ENCODE measurements at regions not wholly inside any gene's neighbourhood (a gene's known extent, or its start where the extent isn't known, plus 50 kb on each side); places are given as distances from the start of the nearest gene placed in this dataset.

DNA sequence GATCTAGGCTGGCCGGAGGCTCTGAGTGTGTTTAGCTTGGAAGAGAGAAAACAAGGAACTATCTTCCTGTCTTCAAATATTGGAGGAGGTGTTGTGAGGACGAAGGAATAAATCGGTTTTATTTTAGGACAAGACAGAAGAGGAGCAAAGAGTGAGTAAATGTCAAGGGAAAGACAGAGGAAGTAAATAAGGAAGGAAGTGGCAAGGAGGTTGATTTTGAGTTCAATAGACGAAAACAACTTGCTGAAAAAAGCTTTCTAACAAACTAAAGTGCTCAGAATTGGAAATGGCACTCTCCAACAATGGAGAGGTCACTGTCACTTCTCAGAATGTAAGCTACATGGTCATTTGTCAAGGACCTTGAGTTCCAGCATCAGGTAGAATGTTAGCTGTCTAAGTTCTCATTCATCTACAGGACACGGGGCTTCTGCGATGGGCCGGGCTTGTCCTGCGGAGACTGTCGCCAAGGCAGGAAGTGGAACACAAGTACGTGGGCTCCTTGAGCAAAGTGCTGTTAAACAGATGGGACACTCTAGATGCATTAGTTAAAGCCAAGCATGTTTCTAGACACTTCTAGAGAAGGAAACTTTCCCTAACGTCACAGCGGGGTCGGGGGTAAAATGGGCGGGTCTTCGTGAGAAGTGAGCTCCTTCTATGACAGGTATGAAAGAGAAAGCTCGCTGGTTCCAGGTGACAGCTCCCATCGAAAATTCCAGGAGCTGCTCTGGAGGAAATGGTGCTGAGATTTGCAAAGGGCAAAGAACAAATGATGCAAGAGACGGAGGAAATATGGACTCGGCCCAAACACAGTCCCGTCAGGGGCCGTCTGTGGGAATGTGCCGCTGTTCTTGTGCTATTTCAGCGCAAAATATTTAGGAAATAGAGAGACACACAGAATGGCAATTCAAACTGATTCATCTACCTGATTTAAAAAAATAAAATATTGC lies 103.9 kb upstream of the UBL3 start:
- no peak for DNase-seq (ENCODE audit: low read depth)

DNA sequence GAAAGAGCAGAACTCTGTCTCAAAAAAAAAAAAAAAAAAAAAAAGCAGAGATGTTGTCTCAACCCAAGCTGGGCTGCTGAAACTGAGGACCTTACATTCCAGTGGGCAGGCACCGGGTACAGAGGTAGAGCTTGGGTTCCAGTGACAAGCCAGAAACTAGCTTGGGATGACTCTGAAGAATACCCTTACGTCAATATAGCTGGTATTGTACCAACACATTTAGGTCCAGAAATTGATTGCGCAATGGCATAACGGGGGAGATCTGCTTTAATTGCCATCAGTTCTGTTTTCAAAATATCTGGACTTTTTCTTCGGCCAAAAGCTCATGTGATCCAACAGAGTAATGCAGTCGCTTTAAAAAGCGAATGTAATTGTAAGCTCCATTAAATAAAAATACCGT lies 103.1 kb upstream of the UBL3 start:
- DNase-seq (ENCODE audit: low read depth): no peak

GRCh38 chr13:29952245-29952644 lies 101.8 kb upstream of the UBL3 start:
- DNase-seq (ENCODE audit: low read depth): no peak

GRCh38 chr13:29948791-29949190 lies 98.4 kb upstream of the UBL3 start:
- DNase-seq (ENCODE audit: low read depth): no peak

DNA sequence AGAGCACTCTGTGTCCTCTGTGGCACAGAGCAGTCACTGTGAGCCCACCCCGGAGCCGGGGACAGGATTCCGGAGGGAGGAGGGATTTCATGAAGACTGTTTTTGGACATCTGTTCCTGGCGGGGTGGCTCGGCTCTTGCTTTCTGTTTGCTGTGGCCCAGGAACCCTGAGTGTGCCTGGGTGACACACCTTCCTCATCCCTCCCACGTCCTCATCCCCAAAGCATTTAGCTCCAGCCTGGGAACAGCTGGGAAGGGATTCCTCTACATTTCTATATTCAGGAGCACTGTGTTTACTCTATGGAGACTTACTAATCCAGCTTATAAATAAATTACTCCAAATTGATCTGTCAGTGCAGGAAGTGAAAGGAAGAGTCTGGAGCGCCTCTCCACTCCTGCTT lies 97.8 kb upstream of the UBL3 start:
- DNase-seq (ENCODE audit: low read depth): no peak

DNA sequence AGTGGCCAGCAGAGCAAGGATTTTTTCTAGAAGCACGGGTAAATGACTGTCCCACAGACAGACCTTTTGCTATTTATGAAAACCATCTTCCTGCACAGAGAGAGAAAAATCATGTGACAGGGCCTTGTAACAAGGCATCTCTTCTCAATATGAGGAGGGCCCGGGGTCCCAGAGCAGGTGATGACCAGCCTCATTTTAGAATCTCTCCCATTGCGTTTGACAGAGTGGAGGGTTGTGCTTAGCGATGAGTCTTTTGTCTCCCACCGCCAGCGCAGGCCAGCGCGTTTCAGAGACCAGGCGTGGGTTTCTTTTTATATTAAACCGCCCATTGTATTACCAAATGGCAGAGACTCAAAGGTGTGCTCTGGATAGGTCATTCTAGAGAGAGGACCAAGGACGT lies 97.4 kb upstream of the UBL3 start:
- no peak for DNase-seq (ENCODE audit: low read depth)

DNA sequence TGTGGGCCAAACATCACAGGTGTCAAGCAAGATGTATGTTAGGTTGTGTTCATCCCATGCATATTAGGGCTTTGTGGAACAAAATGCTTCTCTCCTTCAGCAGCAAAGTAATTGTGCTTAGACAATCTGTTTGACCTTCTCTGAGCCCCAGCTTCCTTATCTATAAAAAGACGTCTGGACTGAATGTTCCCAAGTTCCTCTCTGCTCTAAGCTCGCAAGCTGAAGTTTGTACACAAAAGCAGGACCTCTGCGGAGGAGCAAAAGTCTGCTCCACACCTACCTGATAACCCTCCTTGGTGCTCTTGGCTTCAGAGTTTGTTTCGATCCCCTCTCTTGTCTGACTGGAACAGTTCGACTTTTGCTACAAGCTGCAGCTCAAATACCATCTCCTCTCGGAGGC lies 95.7 kb upstream of the UBL3 start:
- no peak for DNase-seq (ENCODE audit: low read depth)

- no peak for DNase-seq (ENCODE audit: low read depth)
Observed at GRCh38 chr13:29943686-29944085, 93.3 kb upstream of the UBL3 start.

GRCh38 chr13:29943273-29943672 lies 92.9 kb upstream of the UBL3 start:
- DNase-seq (ENCODE audit: low read depth): no peak

- no peak for DNase-seq (ENCODE audit: low read depth)
Observed at GRCh38 chr13:29940715-29941114, 90.3 kb upstream of the UBL3 start.

GRCh38 chr13:29939158-29939557 lies 88.7 kb upstream of the UBL3 start:
- no peak for DNase-seq (ENCODE audit: low read depth)

DNA sequence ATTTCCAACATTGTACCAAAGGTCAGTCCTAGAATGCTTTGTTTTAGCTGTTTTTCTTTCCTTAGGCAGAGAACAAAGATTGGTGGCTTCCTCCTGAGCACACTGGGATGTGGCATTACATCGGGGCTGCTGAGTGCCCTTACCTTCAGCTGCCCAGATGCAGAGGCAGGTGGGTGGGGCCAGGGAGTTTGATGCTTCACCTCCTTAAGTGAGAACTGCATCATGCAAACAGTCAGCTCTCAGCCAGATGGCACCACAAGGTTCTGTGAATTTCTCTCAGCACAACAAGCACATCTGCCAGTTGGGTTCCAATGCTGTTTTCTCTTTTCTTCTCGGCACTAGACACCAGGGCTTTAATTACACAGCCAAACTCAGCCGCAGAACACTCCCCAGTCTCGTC lies 87.4 kb upstream of the UBL3 start:
- DNase-seq (ENCODE audit: low read depth): no peak

DNA sequence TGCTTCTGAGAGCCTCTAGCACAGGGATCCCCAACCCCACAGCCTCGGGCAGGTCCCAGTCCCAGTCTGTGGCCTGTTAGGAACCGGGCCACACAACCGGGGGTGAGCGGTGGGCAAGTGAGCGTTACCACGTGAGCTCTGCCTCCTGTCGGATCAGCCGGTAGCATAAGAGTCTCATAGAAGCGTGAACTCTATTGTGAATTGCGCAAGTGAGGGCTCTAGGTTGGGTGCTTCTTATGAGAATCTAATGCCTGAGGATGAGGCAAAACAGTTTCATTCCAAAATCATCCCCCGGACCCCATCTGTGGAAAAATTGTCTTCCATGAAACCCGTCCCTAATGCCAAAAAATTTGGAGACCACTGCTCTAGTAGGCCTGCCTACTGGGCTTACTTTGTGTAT lies 87.0 kb upstream of the UBL3 start:
- no peak for DNase-seq (ENCODE audit: low read depth)

DNA sequence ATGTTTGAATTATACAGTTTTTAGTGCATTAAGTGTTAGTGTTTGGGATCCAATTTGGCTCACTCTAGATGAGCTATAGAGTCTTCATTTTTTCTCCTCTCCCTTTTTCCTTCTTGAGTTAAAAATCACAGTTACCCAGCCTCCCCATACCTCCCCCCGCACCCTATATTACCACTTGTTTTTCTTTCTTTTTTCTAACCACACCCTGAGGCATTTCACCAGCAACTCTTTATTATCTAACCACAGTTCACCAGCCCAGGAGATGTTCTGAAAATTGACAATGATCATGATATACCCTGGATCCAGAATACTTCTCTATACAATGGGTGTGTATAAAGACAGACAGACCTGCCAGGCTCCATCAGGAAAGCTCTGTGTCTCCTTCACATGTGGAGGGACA lies 86.5 kb upstream of the UBL3 start:
- DNase-seq (ENCODE audit: low read depth): no peak

DNA sequence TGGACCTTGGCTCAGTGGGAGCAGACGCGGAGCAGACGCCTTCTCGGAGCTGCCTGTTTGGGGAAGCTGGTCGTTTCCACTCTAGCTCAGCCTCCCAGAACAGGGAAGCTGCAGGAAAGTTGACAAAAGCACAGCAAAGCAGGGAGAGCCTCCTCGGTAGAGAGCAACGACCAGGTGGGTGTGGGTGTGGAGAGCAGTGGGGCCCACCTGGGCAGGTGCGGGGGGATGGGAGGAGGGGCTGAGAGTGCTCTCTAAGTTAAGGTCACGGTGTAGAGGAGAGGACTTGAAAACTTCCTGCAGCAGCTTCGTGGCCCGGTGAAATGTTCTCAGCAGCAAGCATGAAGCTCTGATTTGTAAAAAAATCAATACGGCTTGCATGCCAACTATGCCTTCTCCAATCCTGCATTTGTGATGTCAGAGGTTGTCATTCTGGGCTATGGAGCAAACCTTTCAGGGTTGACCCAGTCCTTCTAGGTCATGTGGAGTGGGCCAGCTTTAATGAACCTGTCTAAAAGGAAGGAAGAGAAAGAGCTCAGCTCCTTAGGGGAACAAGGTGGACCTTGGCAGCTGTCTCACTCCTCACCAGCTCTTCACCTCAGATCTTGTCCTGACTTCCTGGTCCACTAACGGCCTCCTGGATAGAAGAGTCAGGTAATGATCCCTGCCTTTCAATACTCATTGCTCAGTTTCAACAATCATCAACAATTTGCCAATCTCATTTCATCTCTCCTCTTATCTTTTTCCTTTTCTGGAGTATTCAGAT lies 85.8 kb upstream of the UBL3 start:
- DNase-seq (ENCODE audit: low read depth): no peak

- DNase-seq (ENCODE audit: low read depth): peak; percentile 29
Observed at GRCh38 chr13:29935309-29935981, 85.0 kb upstream of the UBL3 start.

GRCh38 chr13:29934531-29935308 lies 84.3 kb upstream of the UBL3 start:
- DNase-seq (ENCODE audit: low read depth): no peak

DNA sequence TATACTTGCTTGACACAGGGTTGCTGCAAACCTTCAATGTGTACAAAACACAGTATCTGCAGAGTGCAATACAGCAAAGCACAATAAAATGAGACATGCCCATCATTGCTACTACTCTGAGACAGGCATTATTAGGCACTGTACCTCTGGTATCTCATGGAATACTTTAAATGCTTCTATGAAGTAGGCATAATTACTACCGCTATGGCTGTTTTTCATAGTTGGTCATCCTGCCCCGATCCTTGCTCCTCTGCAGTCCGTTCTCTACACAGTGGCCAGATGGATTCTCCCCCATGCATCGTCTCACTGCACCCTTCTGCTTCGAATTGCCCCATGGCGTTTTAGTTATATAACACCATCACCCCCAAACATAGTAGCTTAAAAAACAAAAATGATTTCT lies 83.0 kb upstream of the UBL3 start:
- DNase-seq (ENCODE audit: low read depth): no peak

DNA sequence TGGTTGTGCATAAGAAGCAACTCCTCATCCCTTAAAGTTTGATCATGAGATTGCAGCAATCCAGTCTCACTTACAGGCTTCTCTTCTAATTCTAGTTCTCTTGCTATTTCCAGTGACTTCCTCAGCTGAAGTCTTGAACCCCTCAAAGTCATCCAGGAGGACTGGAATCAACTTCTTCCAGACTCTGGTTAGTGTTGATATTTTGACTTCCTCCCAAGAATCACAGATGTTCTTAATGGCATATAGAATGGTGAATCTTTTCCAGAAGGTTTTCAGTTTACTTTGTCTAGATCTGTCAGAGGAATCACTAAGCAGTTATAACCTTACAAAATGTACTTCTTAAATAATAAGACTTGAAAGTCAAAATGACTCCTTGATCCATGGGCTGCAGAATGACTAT lies 81.3 kb upstream of the UBL3 start:
- DNase-seq (ENCODE audit: low read depth): no peak

DNA sequence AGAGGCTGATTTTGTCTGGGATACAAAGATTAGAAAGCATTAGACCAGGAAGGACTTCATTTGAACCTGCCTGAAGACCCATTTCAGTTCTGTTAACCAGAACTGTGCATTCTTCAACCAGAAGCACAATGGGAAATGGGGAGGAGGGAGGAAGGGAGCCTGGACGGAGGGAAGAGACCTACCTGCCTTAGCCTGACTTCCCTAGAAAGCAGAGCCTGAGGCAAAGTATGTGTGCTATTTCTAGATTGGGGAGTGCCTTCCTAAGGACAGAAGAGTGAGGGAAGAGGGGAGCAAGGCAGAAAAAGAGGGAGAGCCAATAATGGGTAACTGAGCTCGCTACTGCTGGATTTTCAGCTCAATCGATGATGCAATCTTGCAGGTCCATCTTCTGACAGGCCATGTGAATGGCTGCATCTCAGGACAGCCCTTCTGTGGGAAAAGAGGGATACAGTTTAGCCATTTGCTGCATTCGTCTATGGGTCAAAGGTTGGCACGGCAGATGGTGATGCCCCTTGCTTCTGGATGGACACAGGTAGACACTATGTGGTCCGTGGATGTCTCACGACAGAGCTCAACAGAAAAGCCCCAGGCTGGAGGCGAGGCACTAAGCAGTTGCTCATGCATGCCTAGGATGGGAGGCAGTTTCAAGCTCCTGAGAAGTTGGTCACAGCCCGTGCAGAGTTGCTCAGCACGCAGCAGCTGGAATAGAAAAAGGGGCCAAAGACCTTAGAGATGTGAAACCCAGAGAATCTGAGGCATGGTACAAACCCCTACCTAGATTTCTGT lies 78.8 kb upstream of the UBL3 start:
- DNase-seq (ENCODE audit: low read depth): no peak

DNA sequence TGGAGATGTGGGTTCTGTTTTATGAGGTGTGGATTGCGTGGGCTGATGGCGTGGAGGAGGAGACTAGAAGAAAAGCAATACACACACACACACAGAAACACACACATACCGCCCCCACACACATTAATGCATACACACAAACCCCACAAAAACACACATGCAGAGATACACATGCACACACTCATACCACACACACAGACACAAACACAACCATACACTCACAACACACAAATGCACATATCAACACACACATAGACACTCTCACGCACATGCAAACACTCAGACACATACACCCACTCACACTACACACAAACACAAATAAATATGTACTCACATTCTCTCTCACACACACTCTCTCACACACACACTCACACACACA lies 75.7 kb upstream of the UBL3 start:
- DNase-seq (ENCODE audit: low read depth): no peak
